GM23248 (cell line): ENCODE measurements at regions not wholly inside any gene's neighbourhood (a gene's known extent, or its start where the extent isn't known, plus 50 kb on each side); places are given as distances from the start of the nearest gene placed in this dataset.

Experiments
- DNase-seq: peaks from one replicate; pipeline ENCODE4 v3.0.0-alpha.2; 2015
- H2AFZ ChIP-seq: fragments of 200-600 bp; sonication (generic); 2 replicates; pipeline ENCODE4 v1.6.1; 2016; ENCODE audit warnings: antibody characterized with exemption
- H3F3A ChIP-seq: fragments of 200-600 bp; sonication (generic); 2 replicates; pipeline ENCODE4 v1.6.1; 2016; ENCODE audit warnings: mild to moderate bottlenecking, antibody characterized with exemption, mixed run types; ENCODE audit not compliant: insufficient read depth
- H3K27ac ChIP-seq: fragments of 200-600 bp; sonication (generic); 2 replicates; pipeline ENCODE4 v1.5.1; 2016; ENCODE audit warnings: mild to moderate bottlenecking
- H3K27me3 ChIP-seq: fragments of 200-600 bp; sonication (generic); replicated peaks from 2 replicates; pipeline ENCODE4 v1.6.1; 2016; ENCODE audit warnings: mild to moderate bottlenecking; ENCODE audit not compliant: insufficient read depth
- H3K36me3 ChIP-seq: fragments of 200-600 bp; sonication (generic); 2 replicates; pipeline ENCODE4 v1.6.1; 2016; ENCODE audit warnings: low read depth, mild to moderate bottlenecking
- H3K4me1 ChIP-seq: fragments of 200-600 bp; sonication (generic); 2 replicates; pipeline ENCODE4 v1.6.1; 2016; ENCODE audit warnings: mild to moderate bottlenecking; ENCODE audit not compliant: insufficient read depth
- H3K4me2 ChIP-seq: fragments of 200-600 bp; sonication (generic); one replicate; pipeline ENCODE4 v1.6.1; 2016; ENCODE audit warnings: mild to moderate bottlenecking; ENCODE audit not compliant: unreplicated experiment
- H3K4me3 ChIP-seq: fragments of 200-600 bp; sonication (generic); 2 replicates; pipeline ENCODE4 v1.5.1; 2016; ENCODE audit warnings: mild to moderate bottlenecking
- H3K79me2 ChIP-seq: fragments of 200-600 bp; sonication (generic); 2 replicates; pipeline ENCODE4 v1.6.1; 2016; ENCODE audit warnings: mild to moderate bottlenecking; ENCODE audit not compliant: insufficient read depth
- H3K9ac ChIP-seq: fragments of 200-600 bp; sonication (generic); 2 replicates; pipeline ENCODE4 v1.6.1; 2016; ENCODE audit warnings: mild to moderate bottlenecking
- H3K9me2 ChIP-seq: fragments of 200-600 bp; sonication (generic); 2 replicates; pipeline ENCODE4 v1.6.1; 2016; ENCODE audit warnings: mixed run types, mild to moderate bottlenecking, moderate library complexity; ENCODE audit not compliant: insufficient read depth
- H3K9me3 ChIP-seq: fragments of 200-600 bp; sonication (generic); one replicate; pipeline ENCODE4 v1.6.1; 2017; ENCODE audit warnings: low read depth
- H4K20me1 ChIP-seq: fragments of 200-600 bp; sonication (generic); 2 replicates; pipeline ENCODE4 v1.6.0; 2016; ENCODE audit not compliant: insufficient read depth
- EZH2 ChIP-seq: fragments of 200-600 bp; sonication (generic); IDR thresholded peaks from 2 replicates; pipeline ENCODE4 v1.6.1; 2018; ENCODE audit warnings: antibody characterized with exemption, mild to moderate bottlenecking; ENCODE audit not compliant: insufficient read depth, poor library complexity, severe bottlenecking
- EZH2phosphoT487 ChIP-seq: fragments of 200-600 bp; sonication (generic); IDR thresholded peaks from 2 replicates; pipeline ENCODE4 v1.6.1; 2018; ENCODE audit warnings: antibody characterized with exemption, moderate library complexity, mild to moderate bottlenecking, low read depth; ENCODE audit not compliant: insufficient read depth
- WGBS, 2 experiments: methylation state at CpG; one replicate each; pipeline ENCODE4 v1.1.6; 2015 to 2017; ENCODE audit warnings: low lambda C conversion rate in 2 of 2, low coverage in 1 of 2; ENCODE audit errors: missing lambda C conversion rate in 2 of 2; 5-methylcytosine and 5-hydroxymethylcytosine counted together
- in situ Hi-C: fragments of 300-500 bp; cut with MboI; formaldehyde crosslinking; loops from 2 replicates; pipeline ENCODE4 v1.15.0; 2020

DNA sequence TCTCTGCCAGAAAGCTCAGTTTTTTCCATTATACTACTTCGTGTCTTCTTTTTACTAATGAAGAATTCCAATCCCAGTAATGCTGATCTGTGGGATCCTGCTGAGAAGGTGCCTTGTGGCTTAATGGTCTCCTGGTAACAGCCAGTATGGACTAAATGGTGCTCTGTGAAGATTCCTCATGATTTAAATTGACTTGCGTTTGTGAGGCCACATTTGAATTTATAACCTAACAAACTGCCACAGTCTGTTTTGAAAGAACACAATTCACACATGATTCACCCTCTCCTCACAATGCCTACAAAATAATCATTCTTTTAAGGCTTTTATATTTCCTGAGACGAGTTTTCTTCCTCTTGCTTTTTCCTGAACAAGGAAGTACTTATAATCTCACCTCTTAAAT is 140.0 kb downstream of the MBL2 start:
- DNase-seq = no peak
- H2AFZ ChIP-seq = no peak overlapping the region
- in situ Hi-C loops = no loop called here
- H3K36me3 ChIP-seq = no peaks in the 10 kb centered on the region
- no peaks in the 10 kb centered on the region; the same call in 1 of the 2 replicates for H3K9me2 ChIP-seq
- no peaks in the 10 kb centered on the region for H3K27me3 ChIP-seq
- WGBS, 2 experiments = 64 to 77% methylated on average over 3 of the region's 3 CpGs
- no peaks in the 10 kb centered on the region for H4K20me1 ChIP-seq
- TF ChIP-seq EZH2phosphoT487 = no peak
- TF ChIP-seq EZH2 = no peak
- no peak overlapping the region for H3K27ac ChIP-seq
- H3K9me3 ChIP-seq = no peaks in the 10 kb centered on the region
- no peak overlapping the region for H3K4me3 ChIP-seq
- H3K9ac ChIP-seq = no peak overlapping the region
- H3K79me2 ChIP-seq = no peaks in the 10 kb centered on the region
- H3K4me2 ChIP-seq = no peak overlapping the region
- no peaks in the 10 kb centered on the region for H3F3A ChIP-seq
- no peaks in the 10 kb centered on the region for H3K4me1 ChIP-seq

DNA sequence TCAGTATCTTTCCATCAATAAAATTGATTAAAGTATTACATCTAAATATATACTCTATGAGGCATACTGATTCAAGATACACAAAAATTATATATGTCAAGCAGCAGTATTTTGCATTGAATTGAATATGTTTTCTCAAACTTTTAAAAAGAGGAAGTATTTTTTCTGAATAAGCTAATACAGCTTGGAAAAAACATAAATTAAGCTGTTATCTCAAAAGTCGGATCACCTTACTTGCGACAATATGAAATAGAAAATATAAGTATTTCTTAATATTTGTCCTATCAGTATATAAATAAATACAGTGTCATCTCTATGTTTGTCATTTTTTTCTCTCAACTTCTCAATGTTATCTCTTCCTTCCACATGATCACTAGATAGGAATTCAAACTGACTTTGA is 139.3 kb downstream of the MBL2 start:
- Histone ChIP-seq H3K9me3 (no peaks in the 10 kb centered on the region), H4K20me1 (no peaks in the 10 kb centered on the region), H3K27ac (no peak overlapping the region), H2AFZ (no peak overlapping the region), H3K9me2 (no peaks in the 10 kb centered on the region; the same call in 1 of the 2 replicates), H3K36me3 (no peaks in the 10 kb centered on the region), H3K4me2 (no peak overlapping the region), H3F3A (no peaks in the 10 kb centered on the region), H3K9ac (no peak overlapping the region), H3K27me3 (no peaks in the 10 kb centered on the region), H3K4me3 (no peak overlapping the region), H3K4me1 (no peaks in the 10 kb centered on the region), H3K79me2 (no peaks in the 10 kb centered on the region)
- no peak for TF ChIP-seq EZH2
- no peak for TF ChIP-seq EZH2phosphoT487
- in situ Hi-C loops = no loop called here
- 76 to 88% methylated on average over 2 of the region's 2 CpGs for WGBS, 2 experiments
- no peak for DNase-seq

DNA sequence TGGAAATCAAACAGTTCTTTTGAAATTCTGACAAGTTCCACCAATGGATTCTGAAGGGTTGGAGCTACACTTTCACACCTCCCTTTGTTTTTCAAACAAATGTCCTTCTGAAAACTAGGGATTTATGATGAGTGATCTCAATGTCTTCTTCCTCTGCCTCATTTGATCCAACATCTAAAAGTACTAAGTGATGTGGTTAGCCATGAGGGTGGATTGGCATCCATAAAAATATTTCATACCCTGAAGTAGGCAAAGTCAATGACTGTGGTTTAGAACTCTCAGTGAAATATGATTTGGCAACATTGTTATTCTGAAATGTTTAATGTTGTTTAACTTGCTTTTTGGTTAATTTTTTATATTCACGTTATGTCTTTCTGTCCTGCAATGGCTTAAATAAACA is 136.9 kb downstream of the MBL2 start:
- TF ChIP-seq EZH2phosphoT487 = no peak
- no peak for TF ChIP-seq EZH2
- 71 to 80% methylated on average over 1 of the region's 1 CpG for WGBS, 2 experiments
- Histone ChIP-seq H3K9me3 (no peaks in the 10 kb centered on the region), H3K27me3 (no peaks in the 10 kb centered on the region), H3K4me3 (no peak overlapping the region), H3K36me3 (no peaks in the 10 kb centered on the region), H3K9ac (no peak overlapping the region), H3K9me2 (no peaks in the 10 kb centered on the region; the same call in 1 of the 2 replicates), H3K4me1 (peaks cover 9% of the 10 kb centered on the region), H3K79me2 (no peaks in the 10 kb centered on the region), H3F3A (peaks cover 7% of the 10 kb centered on the region; the same call in 1 of the 2 replicates), H3K4me2 (no peak overlapping the region), H2AFZ (no peak overlapping the region), H3K27ac (no peak overlapping the region), H4K20me1 (no peaks in the 10 kb centered on the region)
- in situ Hi-C loops = no loop called here
- no peak for DNase-seq

DNA sequence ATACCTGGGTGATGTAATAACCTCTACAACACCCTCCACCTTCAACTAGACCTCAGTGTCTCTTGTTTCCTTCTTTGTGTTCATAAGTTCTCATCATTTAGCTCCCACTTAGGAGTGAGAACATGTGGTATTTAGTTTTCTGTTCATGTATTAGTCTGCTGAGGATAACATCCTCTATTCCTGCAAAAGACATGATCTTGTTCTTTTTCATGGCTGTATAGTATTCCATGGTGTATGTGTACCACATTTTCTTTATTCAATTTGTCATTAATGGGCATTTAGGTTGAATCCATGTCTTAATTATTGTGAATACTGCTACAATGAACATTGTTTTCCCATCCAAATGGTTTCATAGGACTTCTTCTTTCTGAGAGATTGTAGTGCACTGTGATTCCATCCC is 135.7 kb downstream of the MBL2 start:
- H3K27me3 ChIP-seq = no peaks in the 10 kb centered on the region
- H3K9me2 ChIP-seq = no peaks in the 10 kb centered on the region; the same call in 1 of the 2 replicates
- H4K20me1 ChIP-seq = no peaks in the 10 kb centered on the region
- no peaks in the 10 kb centered on the region for H3K79me2 ChIP-seq
- TF ChIP-seq EZH2 = no peak
- TF ChIP-seq EZH2phosphoT487 = no peak
- H3K9me3 ChIP-seq = no peaks in the 10 kb centered on the region
- no peak overlapping the region for H3K9ac ChIP-seq
- no peak for DNase-seq
- no peak overlapping the region for H2AFZ ChIP-seq
- in situ Hi-C loops = no loop called here
- peaks cover 7% of the 10 kb centered on the region; the same call in 1 of the 2 replicates for H3F3A ChIP-seq
- H3K36me3 ChIP-seq = no peaks in the 10 kb centered on the region
- H3K27ac ChIP-seq = no peak overlapping the region
- H3K4me1 ChIP-seq = peaks cover 9% of the 10 kb centered on the region
- no peak overlapping the region for H3K4me2 ChIP-seq
- no peak overlapping the region for H3K4me3 ChIP-seq

DNA sequence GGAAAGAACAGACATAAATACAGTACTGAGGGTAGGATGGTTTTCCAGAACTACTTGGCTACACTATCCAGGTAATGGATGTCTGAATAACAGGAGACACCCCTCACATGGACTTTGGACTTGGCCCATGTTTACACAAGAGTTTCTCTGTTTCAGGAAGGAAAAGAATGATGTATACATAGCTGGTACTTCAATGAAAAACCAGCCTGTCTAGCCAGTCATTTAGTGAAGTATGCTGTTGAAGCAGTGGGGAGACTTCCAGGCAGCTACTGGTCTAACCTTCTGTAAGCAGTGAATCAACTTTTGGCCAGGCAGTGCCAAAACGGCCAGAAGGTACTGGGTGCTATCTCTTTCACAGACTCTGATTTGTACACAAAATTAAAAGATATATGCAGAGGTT is 135.0 kb downstream of the MBL2 start:
- WGBS, 2 experiments = 94 to 100% methylated on average over 1 of the region's 1 CpG
- in situ Hi-C loops = no loop called here
- TF ChIP-seq EZH2 (no peak), EZH2phosphoT487 (no peak)

More for the DNA sequence above, 135.0 kb downstream of the MBL2 start:
- H3K4me2 ChIP-seq = no peak overlapping the region
- H3K9me2 ChIP-seq = no peaks in the 10 kb centered on the region; the same call in 1 of the 2 replicates
- H3K9me3 ChIP-seq = no peaks in the 10 kb centered on the region
- H3K4me1 ChIP-seq = peaks cover 9% of the 10 kb centered on the region
- H3K79me2 ChIP-seq = no peaks in the 10 kb centered on the region
- H3K4me3 ChIP-seq = no peak overlapping the region
- no peaks in the 10 kb centered on the region for H3K36me3 ChIP-seq
- H2AFZ ChIP-seq = no peak overlapping the region
- no peak for DNase-seq
- H3K27me3 ChIP-seq = no peaks in the 10 kb centered on the region
- H3K27ac ChIP-seq = no peak overlapping the region
- peaks cover 7% of the 10 kb centered on the region; the same call in 1 of the 2 replicates for H3F3A ChIP-seq
- no peak overlapping the region for H3K9ac ChIP-seq
- no peaks in the 10 kb centered on the region for H4K20me1 ChIP-seq
